Mammary epithelial cell (primary cell): ENCODE measurements at regions not wholly inside any gene's neighbourhood (a gene's known extent, or its start where the extent isn't known, plus 50 kb on each side); places are given as distances from the start of the nearest gene placed in this dataset.

ENCODE experiments used
- EZH2 ChIP-seq: IDR thresholded peaks from 2 replicates; pipeline ENCODE4 v1.6.1; 2012; ENCODE audit warnings: low read length, inconsistent platforms, borderline replicate concordance
- TF ChIP-seq, protein P1 (sequence below), 2 donors: IDR thresholded peaks in 1 of 2; conservative IDR thresholded peaks in 1 of 2; 2 replicates each; pipeline ENCODE4 v1.5.1; 2011 to 2012; ENCODE audit warnings: inconsistent platforms in 2 of 2, low read length in 2 of 2, mild to moderate bottlenecking in 2 of 2, control low read depth in 1 of 2, low read depth in 1 of 2; ENCODE audit not compliant: insufficient read depth in 1 of 2; ENCODE audit errors: extremely low read depth in 1 of 2

DNA sequence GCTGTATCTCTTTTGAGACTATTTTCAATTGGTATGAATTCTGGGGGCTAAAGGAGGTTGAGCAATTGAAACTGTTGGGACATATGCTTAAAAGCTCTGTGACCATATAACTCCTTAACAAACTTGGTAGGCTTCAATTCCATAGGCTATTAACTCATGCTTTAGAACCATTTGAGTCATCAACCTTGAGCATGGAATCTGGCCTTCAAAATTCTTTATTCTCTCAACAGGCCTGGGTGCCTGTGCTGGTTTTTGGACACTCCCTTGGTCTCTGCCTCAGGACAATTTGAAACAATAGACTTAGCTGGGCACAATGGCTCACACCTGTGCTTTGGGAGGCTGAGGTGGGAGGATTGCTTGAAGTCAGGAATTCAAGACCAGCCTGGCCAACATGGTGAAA is 61.4 kb upstream of the EPB41L4A start:
- TF ChIP-seq, protein P1, sequence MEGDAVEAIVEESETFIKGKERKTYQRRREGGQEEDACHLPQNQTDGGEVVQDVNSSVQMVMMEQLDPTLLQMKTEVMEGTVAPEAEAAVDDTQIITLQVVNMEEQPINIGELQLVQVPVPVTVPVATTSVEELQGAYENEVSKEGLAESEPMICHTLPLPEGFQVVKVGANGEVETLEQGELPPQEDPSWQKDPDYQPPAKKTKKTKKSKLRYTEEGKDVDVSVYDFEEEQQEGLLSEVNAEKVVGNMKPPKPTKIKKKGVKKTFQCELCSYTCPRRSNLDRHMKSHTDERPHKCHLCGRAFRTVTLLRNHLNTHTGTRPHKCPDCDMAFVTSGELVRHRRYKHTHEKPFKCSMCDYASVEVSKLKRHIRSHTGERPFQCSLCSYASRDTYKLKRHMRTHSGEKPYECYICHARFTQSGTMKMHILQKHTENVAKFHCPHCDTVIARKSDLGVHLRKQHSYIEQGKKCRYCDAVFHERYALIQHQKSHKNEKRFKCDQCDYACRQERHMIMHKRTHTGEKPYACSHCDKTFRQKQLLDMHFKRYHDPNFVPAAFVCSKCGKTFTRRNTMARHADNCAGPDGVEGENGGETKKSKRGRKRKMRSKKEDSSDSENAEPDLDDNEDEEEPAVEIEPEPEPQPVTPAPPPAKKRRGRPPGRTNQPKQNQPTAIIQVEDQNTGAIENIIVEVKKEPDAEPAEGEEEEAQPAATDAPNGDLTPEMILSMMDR (conservative IDR thresholded peaks at IDR 0.05 in 1 of 2, IDR thresholded peaks at IDR 0.05 in 1 of 2; ENCODE audit: extremely low read depth in 1 of 2, insufficient read depth in 1 of 2, low read depth in 1 of 2, low read length in 2 of 2), result no peak
- TF ChIP-seq EZH2, result no peak
